HFFc6 (cell line): ENCODE measurements at regions not wholly inside any gene's neighbourhood (a gene's known extent, or its start where the extent isn't known, plus 50 kb on each side); places are given as distances from the start of the nearest gene placed in this dataset.

Source experiments
- DNase-seq: peaks from one replicate; pipeline ENCODE4 v3.0.0-alpha.2; 2018
- H3K27ac Mint-ChIP-seq: 2 replicates; pipeline ENCODE4 v1.8.0; 2020; ENCODE audit warnings: mild to moderate bottlenecking, mixed read lengths
- H3K27me3 Mint-ChIP-seq: 2 replicates; pipeline ENCODE4 v1.8.0; 2021; ENCODE audit warnings: mild to moderate bottlenecking, moderate library complexity, mixed read lengths; ENCODE audit not compliant: insufficient read depth
- H3K36me3 Mint-ChIP-seq: 2 replicates; pipeline ENCODE4 v1.8.0; 2021; ENCODE audit warnings: low read depth, mixed read lengths
- H3K4me1 Mint-ChIP-seq: 2 replicates; pipeline ENCODE4 v1.8.0; 2020; ENCODE audit warnings: low read depth, mixed read lengths
- H3K4me3 Mint-ChIP-seq: 2 replicates; pipeline ENCODE4 v1.8.0; 2020; ENCODE audit warnings: mild to moderate bottlenecking, moderate library complexity, mixed read lengths
- H3K9me3 Mint-ChIP-seq: 2 replicates; pipeline ENCODE4 v1.8.0; 2020; ENCODE audit warnings: mild to moderate bottlenecking, mixed read lengths
- CTCF ChIP-seq: fragments of 200-600 bp; sonication (generic); IDR thresholded peaks from 2 replicates; pipeline ENCODE4 v1.5.0; 2021; ENCODE audit warnings: antibody characterized with exemption, mild to moderate bottlenecking

GRCh38 chr13:38013676-38014075 is 144.1 kb upstream of the TRPC4 start:
- no peak for DNase-seq
- Mint-ChIP-seq H3K27ac (no peak overlapping the region), H3K27me3 (no peaks in the 10 kb centered on the region; the same call in 1 of the 2 replicates), H3K36me3 (no peaks in the 10 kb centered on the region), H3K9me3 (0 out of 2 replicates have a peak, but pooled peaks cover 4% of the 10 kb centered on the region), H3K4me3 (no peak overlapping the region), H3K4me1 (no peaks in the 10 kb centered on the region)
- no peak for TF ChIP-seq CTCF

- Mint-ChIP-seq H3K9me3 (no peaks in the 10 kb centered on the region), H3K4me1 (no peaks in the 10 kb centered on the region), H3K27ac (no peak overlapping the region), H3K27me3 (no peaks in the 10 kb centered on the region; the same call in 1 of the 2 replicates), H3K36me3 (no peaks in the 10 kb centered on the region), H3K4me3 (no peak overlapping the region)
- TF ChIP-seq CTCF, result no peak
- no peak for DNase-seq
Measured at GRCh38 chr13:38012096-38012495, 142.5 kb upstream of the TRPC4 start.

- Mint-ChIP-seq H3K4me3 (no peak overlapping the region), H3K27ac (no peak overlapping the region), H3K27me3 (no peaks in the 10 kb centered on the region; the same call in 1 of the 2 replicates), H3K36me3 (no peaks in the 10 kb centered on the region), H3K4me1 (no peaks in the 10 kb centered on the region), H3K9me3 (no peaks in the 10 kb centered on the region)
- DNase-seq, result no peak
- TF ChIP-seq CTCF, result no peak
Measured at GRCh38 chr13:38008636-38009035, 139.1 kb upstream of the TRPC4 start.

- Mint-ChIP-seq H3K9me3 (no peaks in the 10 kb centered on the region), H3K27ac (no peak overlapping the region), H3K36me3 (no peaks in the 10 kb centered on the region), H3K4me1 (no peaks in the 10 kb centered on the region), H3K27me3 (no peaks in the 10 kb centered on the region), H3K4me3 (no peak overlapping the region)
- TF ChIP-seq CTCF, result no peak
- no peak for DNase-seq
Measured at GRCh38 chr13:38002606-38003005, 133.0 kb upstream of the TRPC4 start.

GRCh38 chr13:37997641-37998040 is 128.1 kb upstream of the TRPC4 start:
- H3K9me3 Mint-ChIP-seq, result no peaks in the 10 kb centered on the region
- H3K27me3 Mint-ChIP-seq, result no peaks in the 10 kb centered on the region
- TF ChIP-seq CTCF, result no peak
- no peaks in the 10 kb centered on the region for H3K4me1 Mint-ChIP-seq
- no peak overlapping the region for H3K4me3 Mint-ChIP-seq
- DNase-seq, result no peak
- H3K27ac Mint-ChIP-seq, result no peak overlapping the region
- H3K36me3 Mint-ChIP-seq, result no peaks in the 10 kb centered on the region

- Mint-ChIP-seq H3K36me3 (no peaks in the 10 kb centered on the region), H3K9me3 (no peaks in the 10 kb centered on the region), H3K27me3 (no peaks in the 10 kb centered on the region), H3K4me1 (no peaks in the 10 kb centered on the region), H3K4me3 (no peak overlapping the region), H3K27ac (no peak overlapping the region)
- TF ChIP-seq CTCF, result no peak
- peak; percentile 21 for DNase-seq
Measured at GRCh38 chr13:37995092-37995491, 125.5 kb upstream of the TRPC4 start.
